Liver (tissue), 8 donors: ENCODE measurements at regions not wholly inside any gene's neighbourhood (a gene's known extent, or its start where the extent isn't known, plus 50 kb on each side); places are given as distances from the start of the nearest gene placed in this dataset.

Source experiments
- DNase-seq: peaks from one replicate; pipeline ENCODE4 v3.0.0-alpha.2; 2017; ENCODE audit warnings: low spot score
- H3K27ac ChIP-seq, 2 donors: one replicate each; pipeline ENCODE4 v1.7.0; 2013; ENCODE audit warnings: inconsistent platforms in 2 of 2, low read length in 2 of 2, control low read depth in 1 of 2, low read depth in 1 of 2, mild to moderate bottlenecking in 1 of 2
- H3K27me3 ChIP-seq, 4 donors: one replicate each; pipeline versions ENCODE4 v1.6.1 to v1.7.0; 2013; ENCODE audit warnings: low read length in 3 of 4, inconsistent platforms in 1 of 4, mild to moderate bottlenecking in 1 of 4, moderate library complexity in 1 of 4; ENCODE audit not compliant: control insufficient read depth in 4 of 4, insufficient read depth in 4 of 4
- H3K36me3 ChIP-seq, 4 donors: one replicate each; pipeline versions ENCODE4 v1.6.1 to v1.7.0; 2013; ENCODE audit warnings: low read length in 3 of 4, mild to moderate bottlenecking in 3 of 4, low read depth in 1 of 4, moderate library complexity in 1 of 4; ENCODE audit not compliant: control insufficient read depth in 4 of 4, insufficient read depth in 3 of 4
- H3K4me1 ChIP-seq, 4 donors: one replicate each; pipeline versions ENCODE4 v1.6.1 to v1.7.0; 2013; ENCODE audit warnings: low read length in 3 of 4, mild to moderate bottlenecking in 3 of 4, moderate library complexity in 1 of 4; ENCODE audit not compliant: control insufficient read depth in 4 of 4, insufficient read depth in 4 of 4
- H3K4me3 ChIP-seq, 3 donors: one replicate each; pipeline versions ENCODE4 v1.6.1 to v1.7.0; 2013; ENCODE audit warnings: low read length in 3 of 3, control low read depth in 1 of 3, low read depth in 1 of 3, mild to moderate bottlenecking in 1 of 3
- H3K9ac ChIP-seq, 2 donors: one replicate each; pipeline ENCODE4 v1.7.0; 2013; ENCODE audit warnings: low read length in 2 of 2, mild to moderate bottlenecking in 2 of 2, moderate library complexity in 2 of 2, control low read depth in 1 of 2, low read depth in 1 of 2
- H3K9me3 ChIP-seq, 4 donors: one replicate each; pipeline versions ENCODE4 v1.6.1 to v1.7.0; 2013; ENCODE audit warnings: low read length in 3 of 4; ENCODE audit not compliant: control insufficient read depth in 4 of 4
- FOXA1 ChIP-seq: IDR thresholded peaks from 2 replicates; pipeline ENCODE4 v1.6.1; 2016; ENCODE audit warnings: antibody characterized with exemption
- FOXA2 ChIP-seq: IDR thresholded peaks from 2 replicates; pipeline ENCODE4 v1.6.1; 2016; ENCODE audit warnings: antibody characterized with exemption
- GABPA ChIP-seq, 2 donors: IDR thresholded peaks in 1 of 2; conservative IDR thresholded peaks in 1 of 2; 2 replicates each; pipeline ENCODE4 v1.6.1; 2016; ENCODE audit warnings: antibody characterized with exemption in 2 of 2, mild to moderate bottlenecking in 1 of 2, moderate library complexity in 1 of 2
- HNF4A ChIP-seq, 2 donors: conservative IDR thresholded peaks; 2 replicates each; pipeline ENCODE4 v1.6.1; 2016; ENCODE audit warnings: antibody characterized with exemption in 2 of 2, mild to moderate bottlenecking in 2 of 2
- HNF4G ChIP-seq: IDR thresholded peaks from 2 replicates; pipeline ENCODE4 v1.6.1; 2016; ENCODE audit warnings: antibody characterized with exemption
- NR2F2 ChIP-seq: IDR thresholded peaks from 2 replicates; pipeline ENCODE4 v1.6.1; 2016; ENCODE audit warnings: antibody characterized with exemption
- RAD21 ChIP-seq, 2 donors: IDR thresholded peaks; 2 replicates each; pipeline ENCODE4 v1.6.1; 2016; ENCODE audit warnings: antibody characterized with exemption in 2 of 2, mild to moderate bottlenecking in 2 of 2
- REST ChIP-seq: IDR thresholded peaks from 2 replicates; pipeline ENCODE4 v1.6.1; 2016; ENCODE audit warnings: antibody characterized with exemption, mild to moderate bottlenecking
- RXRA ChIP-seq, 2 donors: IDR thresholded peaks; 2 replicates each; pipeline ENCODE4 v1.6.1; 2017 to 2018; ENCODE audit warnings: antibody characterized with exemption in 2 of 2, mild to moderate bottlenecking in 1 of 2
- TAF1 ChIP-seq: conservative IDR thresholded peaks from 2 replicates; pipeline ENCODE4 v1.6.1; 2016; ENCODE audit warnings: antibody characterized with exemption, mild to moderate bottlenecking
- YY1 ChIP-seq: IDR thresholded peaks from 2 replicates; pipeline ENCODE4 v1.6.1; 2016; ENCODE audit warnings: antibody characterized with exemption, mild to moderate bottlenecking
- WGBS: extraction: QIAGEN DNeasy Blood & Tissue Kit; methylation state at CpG from one replicate; pipeline ENCODE4 v1.1.7; 2013; 5-methylcytosine and 5-hydroxymethylcytosine counted together
- TF ChIP-seq, protein P1 (sequence below): fragments of 150-350 bp; IDR thresholded peaks from 2 replicates; pipeline ENCODE4 v1.5.1; 2017; ENCODE audit warnings: improper control_type of control experiment, low read depth, low read length; ENCODE audit not compliant: missing input control
- TF ChIP-seq, protein P2 (sequence below): IDR thresholded peaks from 2 replicates; pipeline ENCODE4 v1.6.1; 2016; ENCODE audit warnings: antibody characterized with exemption
- TF ChIP-seq, protein P3 (sequence below): IDR thresholded peaks from 2 replicates; pipeline ENCODE4 v1.6.1; 2016; ENCODE audit warnings: antibody characterized with exemption
- donor health status: healthy.
- donor health status: healthy.
- donor health status: healthy.
- donor health status: healthy.
- donor health status: healthy.

DNA sequence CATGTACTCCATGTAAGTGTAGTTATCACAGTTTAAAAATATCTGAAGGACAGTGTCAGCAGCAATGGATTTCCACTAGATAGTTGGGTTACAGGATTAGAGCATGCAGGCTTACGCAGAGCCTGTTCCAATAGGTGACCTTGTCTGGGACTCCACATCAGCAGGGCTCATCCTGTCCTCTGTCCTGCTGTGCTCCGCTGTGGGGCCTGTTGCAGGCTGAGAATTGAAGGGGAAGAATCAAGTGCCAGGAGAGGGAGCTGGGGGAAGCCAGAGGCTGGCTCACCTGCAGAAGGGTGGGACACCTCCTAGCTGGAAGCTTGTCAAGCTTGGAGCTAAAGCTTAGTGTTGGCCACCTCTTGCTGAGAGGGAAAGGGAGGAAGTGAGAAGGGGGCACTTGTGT lies 62.8 kb downstream of the XCL2 start:
- no peaks in the 10 kb centered on the region for H3K4me1 ChIP-seq
- DNase-seq = no peak
- TF ChIP-seq HNF4A (conservative IDR thresholded peaks at IDR 0.05) = no peak
- no peak for TF ChIP-seq RXRA (IDR thresholded peaks at IDR 0.05)
- no peak for TF ChIP-seq FOXA2
- TF ChIP-seq, protein P1, sequence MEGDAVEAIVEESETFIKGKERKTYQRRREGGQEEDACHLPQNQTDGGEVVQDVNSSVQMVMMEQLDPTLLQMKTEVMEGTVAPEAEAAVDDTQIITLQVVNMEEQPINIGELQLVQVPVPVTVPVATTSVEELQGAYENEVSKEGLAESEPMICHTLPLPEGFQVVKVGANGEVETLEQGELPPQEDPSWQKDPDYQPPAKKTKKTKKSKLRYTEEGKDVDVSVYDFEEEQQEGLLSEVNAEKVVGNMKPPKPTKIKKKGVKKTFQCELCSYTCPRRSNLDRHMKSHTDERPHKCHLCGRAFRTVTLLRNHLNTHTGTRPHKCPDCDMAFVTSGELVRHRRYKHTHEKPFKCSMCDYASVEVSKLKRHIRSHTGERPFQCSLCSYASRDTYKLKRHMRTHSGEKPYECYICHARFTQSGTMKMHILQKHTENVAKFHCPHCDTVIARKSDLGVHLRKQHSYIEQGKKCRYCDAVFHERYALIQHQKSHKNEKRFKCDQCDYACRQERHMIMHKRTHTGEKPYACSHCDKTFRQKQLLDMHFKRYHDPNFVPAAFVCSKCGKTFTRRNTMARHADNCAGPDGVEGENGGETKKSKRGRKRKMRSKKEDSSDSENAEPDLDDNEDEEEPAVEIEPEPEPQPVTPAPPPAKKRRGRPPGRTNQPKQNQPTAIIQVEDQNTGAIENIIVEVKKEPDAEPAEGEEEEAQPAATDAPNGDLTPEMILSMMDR = no peak
- TF ChIP-seq REST = no peak
- TF ChIP-seq FOXA1 = no peak
- TF ChIP-seq, protein P2, sequence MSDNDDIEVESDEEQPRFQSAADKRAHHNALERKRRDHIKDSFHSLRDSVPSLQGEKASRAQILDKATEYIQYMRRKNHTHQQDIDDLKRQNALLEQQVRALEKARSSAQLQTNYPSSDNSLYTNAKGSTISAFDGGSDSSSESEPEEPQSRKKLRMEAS = no peak
- no peak for TF ChIP-seq YY1
- TF ChIP-seq NR2F2 = no peak
- WGBS = 98% methylated on average over 2 of the region's 2 CpGs
- H3K9ac ChIP-seq = no peak overlapping the region
- no peaks in the 10 kb centered on the region for H3K9me3 ChIP-seq
- H3K27ac ChIP-seq = no peak overlapping the region
- no peak overlapping the region for H3K4me3 ChIP-seq
- H3K27me3 ChIP-seq = no peaks in the 10 kb centered on the region
- peaks cover 0 to 4% (median 1%) of the 10 kb centered on the region in 4 donors for H3K36me3 ChIP-seq

- Histone ChIP-seq H3K27ac (no peak overlapping the region), H3K4me1 (no peaks in the 10 kb centered on the region), H3K4me3 (no peak overlapping the region), H3K36me3 (no peaks in the 10 kb centered on the region), H3K9me3 (peaks cover 0 to 7% (median 1%) of the 10 kb centered on the region in 4 donors), H3K27me3 (no peaks in the 10 kb centered on the region), H3K9ac (no peak overlapping the region)
- TF ChIP-seq TAF1 = no peak
- TF ChIP-seq, protein P3, sequence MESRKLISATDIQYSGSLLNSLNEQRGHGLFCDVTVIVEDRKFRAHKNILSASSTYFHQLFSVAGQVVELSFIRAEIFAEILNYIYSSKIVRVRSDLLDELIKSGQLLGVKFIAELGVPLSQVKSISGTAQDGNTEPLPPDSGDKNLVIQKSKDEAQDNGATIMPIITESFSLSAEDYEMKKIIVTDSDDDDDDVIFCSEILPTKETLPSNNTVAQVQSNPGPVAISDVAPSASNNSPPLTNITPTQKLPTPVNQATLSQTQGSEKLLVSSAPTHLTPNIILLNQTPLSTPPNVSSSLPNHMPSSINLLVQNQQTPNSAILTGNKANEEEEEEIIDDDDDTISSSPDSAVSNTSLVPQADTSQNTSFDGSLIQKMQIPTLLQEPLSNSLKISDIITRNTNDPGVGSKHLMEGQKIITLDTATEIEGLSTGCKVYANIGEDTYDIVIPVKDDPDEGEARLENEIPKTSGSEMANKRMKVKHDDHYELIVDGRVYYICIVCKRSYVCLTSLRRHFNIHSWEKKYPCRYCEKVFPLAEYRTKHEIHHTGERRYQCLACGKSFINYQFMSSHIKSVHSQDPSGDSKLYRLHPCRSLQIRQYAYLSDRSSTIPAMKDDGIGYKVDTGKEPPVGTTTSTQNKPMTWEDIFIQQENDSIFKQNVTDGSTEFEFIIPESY = no peak
- no peak for TF ChIP-seq RXRA (IDR thresholded peaks at IDR 0.05)
- no peak for TF ChIP-seq YY1
- no peak for TF ChIP-seq RAD21 (IDR thresholded peaks at IDR 0.05)
- no peak for TF ChIP-seq FOXA2
- no peak for TF ChIP-seq HNF4G
- TF ChIP-seq, protein P2 = no peak
- TF ChIP-seq, protein P1 = no peak
- no peak for TF ChIP-seq GABPA (IDR thresholded peaks at IDR 0.05 in 1 of 2, conservative IDR thresholded peaks at IDR 0.05 in 1 of 2)
- DNase-seq = no peak
Measured at GRCh38 chr1:168477792-168478191, 66.0 kb downstream of the XCL2 start.
